VCaP (cell line): ENCODE measurements at regions not wholly inside any gene's neighbourhood (a gene's known extent, or its start where the extent isn't known, plus 50 kb on each side); places are given as distances from the start of the nearest gene placed in this dataset.

Experiments used
- H3K27ac ChIP-seq: fragments of 450-650 bp; 2 replicates; pipeline ENCODE4 v1.5.1; 2017
- CTCF ChIP-seq: fragments of 450-650 bp; conservative IDR thresholded peaks from 2 replicates; pipeline ENCODE4 v1.5.1; 2017; ENCODE audit warnings: mild to moderate bottlenecking, moderate library complexity

GRCh38 chr10:8255301-8255700, 200.8 kb downstream of the GATA3 start:
- H3K27ac ChIP-seq, result no peak overlapping the region

DNA sequence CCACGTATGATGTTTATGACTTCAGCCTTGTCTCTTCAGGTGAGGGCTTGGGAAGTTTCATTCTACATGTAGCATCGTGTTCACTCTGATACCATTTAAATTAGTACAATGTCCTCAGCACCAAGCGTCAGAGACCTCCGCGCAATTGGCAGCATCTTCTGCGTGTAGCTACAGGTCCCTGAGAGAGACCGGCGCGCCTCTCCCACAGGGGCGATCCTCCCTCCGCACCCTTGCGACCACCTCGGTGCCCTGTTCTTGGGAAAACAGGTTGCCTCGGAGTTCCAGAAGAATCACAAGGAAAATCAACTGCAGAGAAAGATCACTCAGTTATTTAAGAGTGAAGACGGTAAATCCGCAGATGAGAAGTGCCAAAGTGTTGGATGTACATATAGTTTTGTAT, 206.2 kb downstream of the GATA3 start:
- no peak overlapping the region for H3K27ac ChIP-seq
- TF ChIP-seq CTCF, result no peak

More at GRCh38 chr10:8255301-8255700, 200.8 kb downstream of the GATA3 start:
- TF ChIP-seq CTCF, result no peak

DNA sequence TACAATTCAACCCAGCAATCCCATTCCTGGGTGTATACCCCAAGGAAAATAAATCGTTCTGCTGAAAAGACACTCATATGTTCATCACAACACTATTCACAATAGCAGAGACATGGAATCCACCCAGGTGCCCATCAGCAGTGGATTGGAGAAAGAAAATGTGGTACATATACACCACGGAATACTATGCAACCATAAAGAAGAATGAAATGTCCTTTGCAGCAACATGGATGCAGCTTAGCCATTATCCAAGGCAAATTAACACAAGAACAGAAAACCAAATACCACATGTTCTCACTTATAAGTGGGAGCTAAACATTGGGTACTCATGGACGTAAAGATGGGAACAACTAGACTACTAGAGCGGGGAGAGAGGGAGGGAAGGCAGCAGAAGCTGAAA, 207.8 kb downstream of the GATA3 start:
- no peak for TF ChIP-seq CTCF
- no peak overlapping the region for H3K27ac ChIP-seq

GRCh38 chr10:8269976-8270375, 215.5 kb downstream of the GATA3 start:
- TF ChIP-seq CTCF, result no peak
- no peak overlapping the region for H3K27ac ChIP-seq

DNA sequence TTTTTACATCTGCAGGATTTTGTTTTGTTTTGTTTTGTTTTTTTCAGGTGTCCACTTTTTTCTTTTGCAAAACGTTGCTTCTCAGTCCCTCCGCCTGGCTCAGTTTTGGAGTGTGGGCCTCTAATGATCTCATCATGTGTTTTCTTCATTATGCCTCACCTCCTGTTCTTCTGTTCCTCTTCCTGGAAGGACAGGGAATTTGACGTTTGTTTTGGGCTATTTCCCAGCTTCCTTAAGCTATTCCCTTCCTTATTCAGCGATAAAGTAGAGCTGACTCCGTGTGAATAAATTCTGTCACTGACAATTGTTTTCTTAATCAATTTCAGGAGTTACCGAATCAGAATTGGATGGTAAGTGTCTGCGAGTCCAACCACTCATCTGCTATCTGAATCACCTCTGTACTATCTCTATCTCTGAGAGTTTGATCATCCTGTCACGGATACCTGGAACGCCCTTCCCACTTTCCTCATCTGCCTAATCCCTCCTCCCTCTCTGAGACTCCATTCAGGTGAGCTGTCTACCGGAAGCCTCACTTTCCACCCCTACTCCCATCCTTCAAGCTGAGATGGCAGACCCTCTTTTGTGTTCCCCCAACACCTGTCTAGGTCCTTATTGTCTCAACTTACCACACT, 218.4 kb downstream of the GATA3 start:
- H3K27ac ChIP-seq, result peak overlapping the region; percentile 35; the same call in 1 of the 2 replicates
- TF ChIP-seq CTCF, result no peak

- no peak for TF ChIP-seq CTCF
- H3K27ac ChIP-seq, result no peak overlapping the region
These were observed 219.3 kb downstream of the GATA3 start for GRCh38 chr10:8273749-8274148.

DNA sequence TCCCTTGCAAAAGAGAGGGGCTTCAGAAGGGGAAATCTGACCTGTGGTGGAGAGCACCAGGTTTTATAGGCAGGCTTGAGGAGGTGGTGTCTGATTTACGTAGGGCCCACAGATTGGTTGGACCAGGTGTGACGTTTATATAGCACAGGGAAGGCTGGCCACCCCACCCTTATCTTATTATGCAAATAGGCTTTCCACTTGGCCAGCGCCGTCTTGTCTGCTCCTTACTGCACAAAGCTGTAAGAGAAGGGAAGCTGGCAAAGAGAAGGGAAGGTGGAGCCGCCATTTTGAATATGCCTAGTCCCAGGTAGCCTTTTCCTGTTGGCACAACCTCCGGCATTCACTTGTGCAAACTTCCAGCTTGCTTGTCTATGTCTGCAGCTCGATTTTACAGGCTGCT, 221.4 kb downstream of the GATA3 start:
- H3K27ac ChIP-seq, result no peak overlapping the region
- no peak for TF ChIP-seq CTCF
